Loucy (cell line): ENCODE measurements at regions not wholly inside any gene's neighbourhood (a gene's known extent, or its start where the extent isn't known, plus 50 kb on each side); places are given as distances from the start of the nearest gene placed in this dataset.

ENCODE experiments used
- H2AFZ ChIP-seq: fragments of 200-600 bp; sonication (generic); 2 replicates; pipeline ENCODE4 v1.6.0; 2016; ENCODE audit warnings: antibody characterized with exemption, mild to moderate bottlenecking, low read length, moderate library complexity
- H3F3A ChIP-seq: fragments of 200-600 bp; 2 replicates; pipeline ENCODE4 v1.6.0; 2016; ENCODE audit warnings: antibody characterized with exemption, low read depth, mild to moderate bottlenecking
- H3K27me3 ChIP-seq: fragments of 200-600 bp; sonication (generic); 2 replicates; pipeline ENCODE4 v1.6.1; 2014; ENCODE audit warnings: low read length, mild to moderate bottlenecking; ENCODE audit not compliant: insufficient read depth, poor library complexity, severe bottlenecking
- H3K36me3 ChIP-seq: fragments of 200-600 bp; sonication (generic); 2 replicates; pipeline ENCODE4 v1.6.1; 2016; ENCODE audit warnings: low read length; ENCODE audit not compliant: insufficient read depth
- H3K4me1 ChIP-seq: fragments of 200-600 bp; sonication (generic); 2 replicates; pipeline ENCODE4 v1.5.1; 2014; ENCODE audit warnings: low read length, mild to moderate bottlenecking; ENCODE audit not compliant: insufficient read depth, poor library complexity, severe bottlenecking
- H3K4me2 ChIP-seq: fragments of 200-600 bp; sonication (generic); 2 replicates; pipeline ENCODE4 v1.6.0; 2014; ENCODE audit warnings: antibody characterized with exemption, low read length, low read depth, mild to moderate bottlenecking; ENCODE audit not compliant: poor library complexity, severe bottlenecking
- H3K4me3 ChIP-seq: fragments of 200-600 bp; sonication (generic); 2 replicates; pipeline ENCODE4 v1.5.1; 2014; ENCODE audit warnings: low read length, mild to moderate bottlenecking, mixed read lengths; ENCODE audit not compliant: poor library complexity, severe bottlenecking
- H3K79me2 ChIP-seq: fragments of 200-600 bp; sonication (generic); 2 replicates; pipeline ENCODE4 v1.6.1; 2014; ENCODE audit warnings: low read length; ENCODE audit not compliant: insufficient read depth
- H3K9ac ChIP-seq: fragments of 200-600 bp; sonication (generic); 2 replicates; pipeline ENCODE4 v1.6.0; 2014; ENCODE audit warnings: mild to moderate bottlenecking, low read depth, low read length, moderate library complexity; ENCODE audit not compliant: poor library complexity, severe bottlenecking
- H3K9me2 ChIP-seq: fragments of 200-600 bp; sonication (generic); replicated peaks from 2 replicates; pipeline ENCODE4 v1.6.1; 2016; ENCODE audit warnings: low read depth, low read length, mixed read lengths
- H3K9me3 ChIP-seq: fragments of 200-600 bp; sonication (generic); 2 replicates; pipeline ENCODE4 v1.6.1; 2014; ENCODE audit warnings: mild to moderate bottlenecking, antibody characterized with exemption, low read length, low read depth; ENCODE audit not compliant: insufficient read depth
- H4K20me1 ChIP-seq: fragments of 200-600 bp; sonication (generic); 2 replicates; pipeline ENCODE4 v1.6.0; 2014; ENCODE audit warnings: antibody characterized with exemption, low read length, mild to moderate bottlenecking; ENCODE audit not compliant: insufficient read depth, poor library complexity, severe bottlenecking
- CTCF ChIP-seq: fragments of 200-600 bp; sonication (generic); conservative IDR thresholded peaks from 2 replicates; pipeline ENCODE4 v1.5.1; 2014; ENCODE audit warnings: mild to moderate bottlenecking, antibody characterized with exemption, low read length
- EZH2phosphoT487 ChIP-seq: fragments of 200-600 bp; IDR thresholded peaks from 2 replicates; pipeline ENCODE4 v1.6.1; 2018; ENCODE audit warnings: antibody characterized with exemption, mild to moderate bottlenecking, moderate library complexity, borderline replicate concordance

- no peaks in the 10 kb centered on the region for H3K36me3 ChIP-seq
- no peak for TF ChIP-seq CTCF
- H3F3A ChIP-seq = no peaks in the 10 kb centered on the region
- H3K9me2 ChIP-seq = no peaks in the 10 kb centered on the region
- no peak overlapping the region for H2AFZ ChIP-seq
- no peak overlapping the region for H3K9ac ChIP-seq
- H3K9me3 ChIP-seq = no peaks in the 10 kb centered on the region
- H4K20me1 ChIP-seq = no peaks in the 10 kb centered on the region
- H3K4me3 ChIP-seq = no peak overlapping the region
- H3K4me1 ChIP-seq = no peaks in the 10 kb centered on the region
- H3K27me3 ChIP-seq = no peaks in the 10 kb centered on the region
- no peak overlapping the region for H3K4me2 ChIP-seq
- no peaks in the 10 kb centered on the region for H3K79me2 ChIP-seq
These were observed 184.5 kb downstream of the IRF8 start for GRCh38 chr16:86083382-86084002.

- no peaks in the 10 kb centered on the region for H4K20me1 ChIP-seq
- no peaks in the 10 kb centered on the region for H3K36me3 ChIP-seq
- no peak for TF ChIP-seq EZH2phosphoT487
- no peak for TF ChIP-seq CTCF
- no peaks in the 10 kb centered on the region for H3K9me3 ChIP-seq
- no peak overlapping the region for H3K9ac ChIP-seq
- H3K9me2 ChIP-seq = no peaks in the 10 kb centered on the region
- H2AFZ ChIP-seq = no peak overlapping the region
- H3F3A ChIP-seq = no peaks in the 10 kb centered on the region
- H3K4me1 ChIP-seq = no peaks in the 10 kb centered on the region
- no peak overlapping the region for H3K4me2 ChIP-seq
- no peaks in the 10 kb centered on the region for H3K79me2 ChIP-seq
- no peaks in the 10 kb centered on the region for H3K27me3 ChIP-seq
- no peak overlapping the region for H3K4me3 ChIP-seq
These were observed 186.2 kb downstream of the IRF8 start for GRCh38 chr16:86085161-86085611.

- TF ChIP-seq CTCF (no peak), EZH2phosphoT487 (no peak)
- H4K20me1 ChIP-seq = no peaks in the 10 kb centered on the region
- no peaks in the 10 kb centered on the region for H3K4me1 ChIP-seq
- H3K27me3 ChIP-seq = no peaks in the 10 kb centered on the region
- H3K79me2 ChIP-seq = no peaks in the 10 kb centered on the region
- H3K4me3 ChIP-seq = no peak overlapping the region
- no peaks in the 10 kb centered on the region for H3F3A ChIP-seq
- no peak overlapping the region for H2AFZ ChIP-seq
- no peak overlapping the region for H3K4me2 ChIP-seq
- H3K9me2 ChIP-seq = no peaks in the 10 kb centered on the region
- no peaks in the 10 kb centered on the region for H3K36me3 ChIP-seq
- H3K9me3 ChIP-seq = no peaks in the 10 kb centered on the region
- no peak overlapping the region for H3K9ac ChIP-seq
These were observed 186.8 kb downstream of the IRF8 start for GRCh38 chr16:86085795-86086194.
